Endothelial cell (in vitro differentiated cells): ENCODE measurements at regions not wholly inside any gene's neighbourhood (a gene's known extent, or its start where the extent isn't known, plus 50 kb on each side); places are given as distances from the start of the nearest gene placed in this dataset.

Experiments used
- DNase-seq: peaks from one replicate; pipeline ENCODE4 v3.0.0; 2021; ENCODE audit warnings: low spot score
- H3K27ac Mint-ChIP-seq: one replicate; pipeline ENCODE4 v1.8.0; 2021; ENCODE audit warnings: mixed read lengths, inconsistent platforms; ENCODE audit not compliant: unreplicated experiment
- H3K27me3 Mint-ChIP-seq: one replicate; pipeline ENCODE4 v1.8.0; 2021; ENCODE audit warnings: mild to moderate bottlenecking, moderate library complexity, mixed read lengths, inconsistent platforms; ENCODE audit not compliant: unreplicated experiment
- H3K36me3 Mint-ChIP-seq: one replicate; pipeline ENCODE4 v1.8.0; 2021; ENCODE audit warnings: mild to moderate bottlenecking, low read depth, mixed read lengths, inconsistent platforms; ENCODE audit not compliant: unreplicated experiment
- H3K4me1 Mint-ChIP-seq: one replicate; pipeline ENCODE4 v1.8.0; 2021; ENCODE audit warnings: mild to moderate bottlenecking, mixed read lengths, inconsistent platforms; ENCODE audit not compliant: unreplicated experiment
- H3K4me3 Mint-ChIP-seq: one replicate; pipeline ENCODE4 v1.8.0; 2021; ENCODE audit warnings: mild to moderate bottlenecking, mixed read lengths, inconsistent platforms; ENCODE audit not compliant: unreplicated experiment
- H3K9me3 Mint-ChIP-seq: one replicate; pipeline ENCODE4 v1.8.0; 2021; ENCODE audit warnings: mixed read lengths, inconsistent platforms; ENCODE audit not compliant: unreplicated experiment
- TF ChIP-seq, protein P1 (sequence below): fragments of 200-600 bp; sonication (generic); IDR thresholded peaks from one replicate; pipeline ENCODE4 v1.5.0; 2021; ENCODE audit warnings: antibody characterized with exemption; ENCODE audit not compliant: unreplicated experiment

GRCh38 chr5:171633776-171634470, 151.7 kb upstream of the SMIM23 start:
- no peak for DNase-seq
- TF ChIP-seq, protein P1, sequence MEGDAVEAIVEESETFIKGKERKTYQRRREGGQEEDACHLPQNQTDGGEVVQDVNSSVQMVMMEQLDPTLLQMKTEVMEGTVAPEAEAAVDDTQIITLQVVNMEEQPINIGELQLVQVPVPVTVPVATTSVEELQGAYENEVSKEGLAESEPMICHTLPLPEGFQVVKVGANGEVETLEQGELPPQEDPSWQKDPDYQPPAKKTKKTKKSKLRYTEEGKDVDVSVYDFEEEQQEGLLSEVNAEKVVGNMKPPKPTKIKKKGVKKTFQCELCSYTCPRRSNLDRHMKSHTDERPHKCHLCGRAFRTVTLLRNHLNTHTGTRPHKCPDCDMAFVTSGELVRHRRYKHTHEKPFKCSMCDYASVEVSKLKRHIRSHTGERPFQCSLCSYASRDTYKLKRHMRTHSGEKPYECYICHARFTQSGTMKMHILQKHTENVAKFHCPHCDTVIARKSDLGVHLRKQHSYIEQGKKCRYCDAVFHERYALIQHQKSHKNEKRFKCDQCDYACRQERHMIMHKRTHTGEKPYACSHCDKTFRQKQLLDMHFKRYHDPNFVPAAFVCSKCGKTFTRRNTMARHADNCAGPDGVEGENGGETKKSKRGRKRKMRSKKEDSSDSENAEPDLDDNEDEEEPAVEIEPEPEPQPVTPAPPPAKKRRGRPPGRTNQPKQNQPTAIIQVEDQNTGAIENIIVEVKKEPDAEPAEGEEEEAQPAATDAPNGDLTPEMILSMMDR, result no peak
- Mint-ChIP-seq H3K9me3 (no peaks in the 10 kb centered on the region), H3K36me3 (no peaks in the 10 kb centered on the region), H3K27me3 (peaks cover 1% of the 10 kb centered on the region), H3K4me3 (no peak overlapping the region), H3K27ac (no peak overlapping the region), H3K4me1 (no peaks in the 10 kb centered on the region)

DNA sequence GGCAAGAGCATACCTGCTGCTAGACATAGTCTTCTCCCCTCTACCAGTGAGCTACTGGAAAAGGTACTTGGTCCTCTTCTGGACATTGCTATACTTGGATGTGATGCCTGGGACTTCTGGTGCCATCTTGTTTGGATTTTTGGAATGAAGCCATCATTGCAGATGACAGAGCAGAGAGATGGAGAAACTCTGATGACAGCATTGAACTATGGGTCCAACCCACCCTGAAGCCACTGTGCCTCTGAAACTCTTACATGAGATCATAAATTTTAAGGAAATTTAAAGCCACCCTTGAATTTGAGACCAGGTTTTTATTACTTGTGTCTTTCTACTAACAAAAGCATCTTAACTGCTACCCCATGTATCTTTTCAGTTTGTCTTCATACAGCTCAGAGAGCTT, 151.1 kb upstream of the SMIM23 start:
- Mint-ChIP-seq H3K27me3 (no peaks in the 10 kb centered on the region), H3K36me3 (no peaks in the 10 kb centered on the region), H3K4me1 (no peaks in the 10 kb centered on the region), H3K4me3 (no peak overlapping the region), H3K27ac (no peak overlapping the region), H3K9me3 (no peaks in the 10 kb centered on the region)
- no peak for DNase-seq
- TF ChIP-seq, protein P1, result no peak

DNA sequence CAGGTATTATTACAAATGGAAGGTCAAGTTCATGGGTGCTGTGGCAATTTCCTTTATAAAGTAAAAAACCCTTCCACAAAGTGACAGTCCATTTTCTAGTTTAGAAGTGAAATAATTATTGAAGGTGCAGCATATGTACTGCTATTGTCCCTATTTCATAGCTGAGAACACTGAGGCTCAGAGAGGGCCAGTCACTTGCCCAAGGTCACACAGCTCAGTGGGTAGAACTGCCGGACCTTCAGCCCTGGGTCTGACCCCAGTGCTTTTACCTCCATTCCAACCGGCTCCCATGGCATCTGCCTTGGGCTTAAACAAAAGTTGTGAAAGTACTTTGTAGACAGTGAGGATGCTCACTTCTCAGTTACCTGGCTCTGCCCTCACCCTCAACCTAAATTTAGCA, 150.6 kb upstream of the SMIM23 start:
- Mint-ChIP-seq H3K4me1 (no peaks in the 10 kb centered on the region), H3K4me3 (no peak overlapping the region), H3K36me3 (no peaks in the 10 kb centered on the region), H3K9me3 (no peaks in the 10 kb centered on the region), H3K27ac (no peak overlapping the region), H3K27me3 (no peaks in the 10 kb centered on the region)
- DNase-seq, result no peak
- TF ChIP-seq, protein P1, result no peak

- H3K27me3 Mint-ChIP-seq, result no peaks in the 10 kb centered on the region
- TF ChIP-seq, protein P1, result no peak
- DNase-seq, result no peak
- no peaks in the 10 kb centered on the region for H3K9me3 Mint-ChIP-seq
- H3K36me3 Mint-ChIP-seq, result no peaks in the 10 kb centered on the region
- H3K27ac Mint-ChIP-seq, result no peak overlapping the region
- H3K4me1 Mint-ChIP-seq, result no peaks in the 10 kb centered on the region
- no peak overlapping the region for H3K4me3 Mint-ChIP-seq
These were observed 149.9 kb upstream of the SMIM23 start for GRCh38 chr5:171635561-171636245.

GRCh38 chr5:171637811-171638210, 147.8 kb upstream of the SMIM23 start:
- Mint-ChIP-seq H3K4me1 (peaks cover 2% of the 10 kb centered on the region), H3K27me3 (no peaks in the 10 kb centered on the region), H3K27ac (no peak overlapping the region), H3K36me3 (no peaks in the 10 kb centered on the region), H3K9me3 (no peaks in the 10 kb centered on the region), H3K4me3 (no peak overlapping the region)
- no peak for DNase-seq
- TF ChIP-seq, protein P1, result no peak
